ENCODE measurements at regions not wholly inside any gene's neighbourhood (a gene's known extent, or its start where the extent isn't known, plus 50 kb on each side); places are given as distances from the start of the nearest gene placed in this dataset.

DNA sequence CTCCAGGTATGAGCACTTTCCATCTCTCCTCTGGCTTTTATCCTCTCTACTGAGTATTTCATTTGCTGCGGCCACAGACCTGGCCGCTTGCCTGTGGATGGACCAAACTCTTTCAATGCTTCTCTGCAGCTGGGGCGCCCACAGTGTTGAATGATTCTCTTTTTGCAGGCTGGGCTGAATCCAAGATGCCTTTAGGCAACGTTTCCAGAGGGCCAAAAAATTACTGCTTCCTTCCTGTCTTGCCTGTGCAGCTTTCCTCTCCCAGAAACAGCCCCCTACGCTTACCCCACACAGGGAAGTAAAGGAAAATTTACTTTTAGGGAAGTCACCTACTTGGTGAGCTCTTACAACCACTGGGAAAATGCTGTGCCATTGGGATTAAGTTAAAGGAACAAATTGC is 55.6 kb upstream of the JDP2 start:
- no peak for DNase-seq

DNA sequence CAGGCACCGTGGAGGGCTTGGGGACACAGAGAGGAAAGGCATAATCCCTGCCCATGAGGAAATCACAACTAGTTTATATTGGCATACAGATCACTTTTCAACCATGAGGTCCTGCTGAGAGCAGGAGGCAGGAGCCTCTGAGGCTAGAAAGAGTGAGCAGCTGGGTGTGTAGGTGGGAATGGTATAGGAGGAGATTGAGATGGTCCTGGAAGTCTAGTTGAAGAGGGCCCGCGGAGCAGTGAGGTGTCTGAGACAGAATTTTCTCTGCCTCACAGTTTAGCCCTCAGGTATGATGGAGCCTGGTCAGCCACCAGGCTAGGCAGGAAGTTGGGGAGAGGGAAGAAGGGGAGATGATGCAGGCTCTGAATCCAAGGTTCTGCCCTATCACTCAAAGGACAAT is 54.7 kb upstream of the JDP2 start:
- no peak for DNase-seq

DNA sequence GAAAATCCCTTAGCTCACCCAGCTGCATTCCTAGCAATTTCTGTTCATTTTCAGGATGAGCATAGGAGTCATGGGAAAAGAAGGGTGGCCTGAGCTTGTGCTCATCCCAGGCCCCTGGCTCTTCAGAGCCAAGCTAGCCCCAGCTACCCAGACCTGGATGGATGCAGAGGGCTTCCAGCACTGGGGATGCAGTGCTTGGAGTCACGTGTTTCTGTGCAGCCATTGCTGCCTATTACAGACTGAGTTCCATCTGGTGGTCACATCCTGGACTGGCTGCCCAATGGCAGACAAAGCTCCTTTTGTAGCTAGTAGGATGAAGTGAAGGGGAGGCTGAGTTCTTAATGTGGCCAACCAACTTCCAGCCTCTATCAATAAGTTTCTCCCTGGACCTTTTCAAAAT is 54.2 kb upstream of the JDP2 start:
- DNase-seq: no peak

DNA sequence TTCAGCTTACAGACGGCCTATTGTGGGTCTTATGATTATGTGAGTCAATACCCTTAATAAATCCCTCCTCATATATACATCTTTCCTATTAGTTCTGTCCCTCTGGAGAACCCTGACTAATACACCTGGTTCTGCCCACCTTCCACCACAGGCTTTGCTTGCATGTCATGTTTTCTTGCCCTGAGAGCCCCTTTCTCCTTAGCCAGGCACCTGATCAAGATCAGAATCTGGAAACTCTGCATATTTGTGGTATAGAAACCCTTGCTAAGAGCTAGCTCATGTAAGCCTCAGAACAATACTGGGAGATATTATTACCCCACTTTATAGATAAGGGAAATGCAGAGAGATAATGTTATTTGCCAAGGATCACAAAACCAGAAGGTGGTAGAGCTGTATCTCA is 52.9 kb upstream of the JDP2 start:
- DNase-seq: no peak

DNA sequence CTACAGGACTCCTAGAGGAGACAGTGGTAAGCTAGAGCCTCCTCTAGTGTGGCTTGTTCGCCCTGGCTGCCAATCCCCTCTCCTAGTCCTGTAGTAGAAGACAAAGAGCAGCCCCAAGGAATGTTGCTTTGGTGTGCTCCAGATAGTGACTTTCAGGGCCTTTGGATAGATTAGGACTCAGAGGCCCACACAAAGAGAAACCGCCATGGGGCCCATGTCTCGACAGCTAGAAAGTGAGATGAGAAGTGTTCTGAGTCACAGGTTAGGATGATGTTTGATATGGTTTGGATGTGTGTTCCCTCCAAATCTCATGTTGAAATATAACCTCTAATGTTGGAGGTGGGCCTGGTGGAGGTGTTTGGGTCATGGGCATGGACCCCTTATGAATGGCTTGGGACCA is 51.8 kb upstream of the JDP2 start:
- no peak for DNase-seq
